ENCODE measurements at regions not wholly inside any gene's neighbourhood (a gene's known extent, or its start where the extent isn't known, plus 50 kb on each side); places are given as distances from the start of the nearest gene placed in this dataset.

- no CpG with 5 or more reads among the region's 1 CpG for WGBS, 2 experiments (ENCODE audit: extremely low coverage in 2 of 2, insufficient read length in 1 of 2)
- no peak overlapping the region for H3K23ac ChIP-seq (ENCODE audit: low read depth, low read length)
- intact Hi-C loops (cut with micrococcal nuclease) (no loop called here), in situ Hi-C loops (cut with MboI; ENCODE audit: low sequenced_read_pairs) (no loop called here), dilution Hi-C loops (cut with HindIII; ENCODE audit: low sequenced_read_pairs, unreplicated experiment) (no loop called here)
- H3K4me2 ChIP-seq (ENCODE audit: low read depth, low read length) = no peak overlapping the region
- no peak for TF ChIP-seq CEBPB (IDR thresholded peaks at IDR 0.05; ENCODE audit: low read depth, low read length)
- no peak for TF ChIP-seq FOS (IDR thresholded peaks at IDR 0.05; ENCODE audit: low read depth, low read length)
- no peak for TF ChIP-seq CTCF (conservative IDR thresholded peaks at IDR 0.05; ENCODE audit: low read depth, low read length)
- no peak for TF ChIP-seq MAZ (IDR thresholded peaks at IDR 0.05; ENCODE audit: borderline replicate concordance, low read depth, low read length)
- no peak for TF ChIP-seq MXI1 (IDR thresholded peaks at IDR 0.05; ENCODE audit: borderline replicate concordance, low read depth, low read length)
- TF ChIP-seq, protein P1, sequence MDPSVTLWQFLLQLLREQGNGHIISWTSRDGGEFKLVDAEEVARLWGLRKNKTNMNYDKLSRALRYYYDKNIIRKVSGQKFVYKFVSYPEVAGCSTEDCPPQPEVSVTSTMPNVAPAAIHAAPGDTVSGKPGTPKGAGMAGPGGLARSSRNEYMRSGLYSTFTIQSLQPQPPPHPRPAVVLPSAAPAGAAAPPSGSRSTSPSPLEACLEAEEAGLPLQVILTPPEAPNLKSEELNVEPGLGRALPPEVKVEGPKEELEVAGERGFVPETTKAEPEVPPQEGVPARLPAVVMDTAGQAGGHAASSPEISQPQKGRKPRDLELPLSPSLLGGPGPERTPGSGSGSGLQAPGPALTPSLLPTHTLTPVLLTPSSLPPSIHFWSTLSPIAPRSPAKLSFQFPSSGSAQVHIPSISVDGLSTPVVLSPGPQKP (IDR thresholded peaks at IDR 0.05; ENCODE audit: borderline replicate concordance, low read depth, low read length) = no peak
- TF ChIP-seq RFX5 (IDR thresholded peaks at IDR 0.05; ENCODE audit: low read depth, low read length) = no peak
- no peak for TF ChIP-seq RCOR1 (IDR thresholded peaks at IDR 0.05; ENCODE audit: insufficient replicate concordance, low read length)
- TF ChIP-seq CHD1 (IDR thresholded peaks at IDR 0.05; ENCODE audit: low read depth, low read length) = no peak
- no peak for TF ChIP-seq USF2 (IDR thresholded peaks at IDR 0.05; ENCODE audit: low read depth, low read length)
- no peak for TF ChIP-seq RAD21 (IDR thresholded peaks at IDR 0.05; ENCODE audit: low read length)
- TF ChIP-seq SMC3 (IDR thresholded peaks at IDR 0.05; ENCODE audit: low read depth, low read length) = no peak
- no peak for TF ChIP-seq BHLHE40 (IDR thresholded peaks at IDR 0.05; ENCODE audit: low read depth, low read length)
- TF ChIP-seq POLR2A (IDR thresholded peaks at IDR 0.05; ENCODE audit: low read depth, low read length) = no peak
- no peak for TF ChIP-seq NFE2L2 (IDR thresholded peaks at IDR 0.05; ENCODE audit: low read depth, low read length)
- no peak for TF ChIP-seq MAFK (IDR thresholded peaks at IDR 0.05; ENCODE audit: low read depth, low read length)
- ChIA-PET POLR2A (ENCODE audit: unreplicated experiment) (no interaction called here), CTCF (no interaction called here)
- H3K4ac ChIP-seq (ENCODE audit: low read depth, low read length) = no peak overlapping the region
- no peak overlapping the region for H2BK5ac ChIP-seq (ENCODE audit: low read depth, low read length, poor library complexity, severe bottlenecking)
- peaks cover 3% of the 10 kb centered on the region; the same call in 1 of the 2 replicates for H3K9me1 ChIP-seq (ENCODE audit: insufficient read depth, low read length)
- H4K20me1 ChIP-seq (ENCODE audit: insufficient read depth, low read length) = no peaks in the 10 kb centered on the region
- H3K4me1 ChIP-seq (ENCODE audit: control insufficient read depth, insufficient read depth, low read length) = peaks cover 1% of the 10 kb centered on the region; the same call in 1 of the 2 replicates
- H2BK20ac ChIP-seq (ENCODE audit: low read depth, low read length) = no peak overlapping the region
- no peak overlapping the region for H4K8ac ChIP-seq (ENCODE audit: low read depth in 2 of 2, low read length in 2 of 2)
- no peak overlapping the region for H3K18ac ChIP-seq (ENCODE audit: low read depth, low read length)
- H4K91ac ChIP-seq (ENCODE audit: insufficient read depth, low read depth, low read length) = no peak overlapping the region
- H2AFZ ChIP-seq (replicated peaks; ENCODE audit: low read length, poor library complexity) = no peak overlapping the region
- DNase-seq (no peak), ATAC-seq (ENCODE audit: low read depth) (no peak)
- H2BK15ac ChIP-seq (ENCODE audit: low read depth, low read length) = no peak overlapping the region
- H3K4me3 ChIP-seq (ENCODE audit: insufficient read depth, low read depth, low read length) = no peak overlapping the region
- no peak overlapping the region for H3K14ac ChIP-seq (replicated peaks; ENCODE audit: low read depth, low read length)
- no peak overlapping the region for H3K56ac ChIP-seq (ENCODE audit: extremely low read depth, insufficient read depth, low read length)
- BruUV-seq (replicated peaks) = no TSS peak
- no peaks in the 10 kb centered on the region for H3K9me3 ChIP-seq (ENCODE audit: control insufficient read depth, insufficient read depth, low read length)
- H4K5ac ChIP-seq (ENCODE audit: low read depth, low read length) = no peak overlapping the region
- no peak overlapping the region for H2AK5ac ChIP-seq (ENCODE audit: low read depth, low read length)
- no peak overlapping the region for H2BK120ac ChIP-seq (ENCODE audit: low read depth, low read length)
- no peak overlapping the region for H3K27ac ChIP-seq (ENCODE audit: insufficient read depth, low read length)
- H3K9ac ChIP-seq (ENCODE audit: low read depth, low read length) = no peak overlapping the region
- H3K27me3 ChIP-seq (ENCODE audit: control insufficient read depth, insufficient read depth, low read length) = peaks cover 1% of the 10 kb centered on the region; the same call in 1 of the 2 replicates
- H3K36me3 ChIP-seq (ENCODE audit: control insufficient read depth, insufficient read depth, low read length) = no peaks in the 10 kb centered on the region
- no peaks in the 10 kb centered on the region for H3K79me1 ChIP-seq (ENCODE audit: low read depth in 1 of 2, low read length in 2 of 2)
- no peak overlapping the region for H2AK9ac ChIP-seq (replicated peaks; ENCODE audit: low read depth, low read length, poor library complexity)
Measured at GRCh38 chr12:24659016-24659415, 289.9 kb downstream of the BCAT1 start.

All from IMR-90 (cell line).